Renal cortex interstitium (tissue), 11 donors: ENCODE measurements at regions not wholly inside any gene's neighbourhood (a gene's known extent, or its start where the extent isn't known, plus 50 kb on each side); places are given as distances from the start of the nearest gene placed in this dataset.

Experiments
- DNase-seq, 11 donors: peaks; one replicate each; pipeline ENCODE4 v3.0.0-alpha.2; 2013; ENCODE audit warnings: low read depth in 9 of 11, low spot score in 4 of 11; ENCODE audit errors: extremely low read depth in 1 of 11

DNA sequence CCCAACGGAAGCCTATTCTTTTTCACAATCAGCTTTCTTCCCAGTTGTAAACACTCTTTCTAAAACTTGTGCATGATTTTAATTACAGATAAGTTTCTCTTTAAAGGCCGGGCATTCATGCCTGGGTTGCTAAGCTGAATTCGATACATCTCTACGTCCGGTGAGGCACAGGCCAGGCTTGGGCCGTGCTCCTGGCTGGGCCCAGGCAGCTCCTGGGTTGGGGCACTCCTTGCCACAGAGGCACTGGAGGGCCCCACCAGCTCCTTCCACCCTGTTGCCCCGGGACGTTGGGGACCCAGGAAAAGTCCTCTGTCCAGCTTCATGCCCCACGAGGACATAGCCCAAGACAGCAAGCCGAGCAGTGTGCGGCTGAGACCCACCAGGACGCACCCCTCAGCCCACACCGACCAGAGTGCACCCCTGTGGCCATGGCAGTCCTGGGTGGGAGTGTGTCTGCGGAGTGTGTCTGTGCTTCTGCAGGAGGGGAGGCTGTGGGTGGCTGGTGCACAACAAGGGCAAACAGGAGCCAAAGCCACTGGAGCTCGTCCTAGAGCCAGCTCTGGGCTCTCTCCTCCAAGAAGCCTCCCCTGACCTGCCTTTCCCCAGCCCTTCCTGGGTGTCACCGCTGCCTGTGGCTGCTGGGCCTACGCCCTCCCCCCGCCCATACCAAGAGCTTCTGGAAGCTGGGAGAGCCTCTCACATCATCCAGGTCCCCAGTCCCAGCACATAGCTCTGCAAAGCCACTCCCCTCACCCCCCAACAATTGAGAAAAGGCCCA is 128.0 kb upstream of the NKX1-1 start:
- DNase-seq, result no peak

DNA sequence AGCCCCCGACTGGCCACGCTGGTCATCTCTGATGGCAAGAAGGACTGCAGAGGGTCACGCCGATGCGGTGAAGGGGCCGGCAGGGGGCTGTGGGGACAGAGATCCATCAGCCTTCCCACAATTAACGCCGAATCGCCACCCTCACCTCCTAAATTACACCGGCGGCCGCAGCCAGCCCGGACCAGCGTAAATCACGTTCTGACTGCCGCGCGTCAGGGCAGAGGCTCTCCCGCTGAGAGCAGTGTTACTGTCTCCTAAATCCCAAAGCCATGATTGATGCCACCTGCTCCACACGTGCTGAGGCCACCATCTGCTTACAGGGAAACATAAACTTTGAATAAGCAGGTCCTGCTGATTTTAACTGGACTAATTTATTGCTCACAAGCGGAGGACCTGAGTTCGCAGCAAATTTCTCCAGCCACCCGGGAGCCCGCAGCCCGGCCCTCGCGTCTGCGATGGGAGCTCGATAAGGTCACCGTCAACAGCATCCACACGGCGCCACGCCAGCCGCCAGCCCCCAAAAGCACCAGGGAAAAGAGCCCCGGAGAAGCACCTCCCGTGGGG is 127.3 kb upstream of the NKX1-1 start:
- DNase-seq, result peak in 8 of 11 donors; percentile 49 to 82 (median 68)

DNA sequence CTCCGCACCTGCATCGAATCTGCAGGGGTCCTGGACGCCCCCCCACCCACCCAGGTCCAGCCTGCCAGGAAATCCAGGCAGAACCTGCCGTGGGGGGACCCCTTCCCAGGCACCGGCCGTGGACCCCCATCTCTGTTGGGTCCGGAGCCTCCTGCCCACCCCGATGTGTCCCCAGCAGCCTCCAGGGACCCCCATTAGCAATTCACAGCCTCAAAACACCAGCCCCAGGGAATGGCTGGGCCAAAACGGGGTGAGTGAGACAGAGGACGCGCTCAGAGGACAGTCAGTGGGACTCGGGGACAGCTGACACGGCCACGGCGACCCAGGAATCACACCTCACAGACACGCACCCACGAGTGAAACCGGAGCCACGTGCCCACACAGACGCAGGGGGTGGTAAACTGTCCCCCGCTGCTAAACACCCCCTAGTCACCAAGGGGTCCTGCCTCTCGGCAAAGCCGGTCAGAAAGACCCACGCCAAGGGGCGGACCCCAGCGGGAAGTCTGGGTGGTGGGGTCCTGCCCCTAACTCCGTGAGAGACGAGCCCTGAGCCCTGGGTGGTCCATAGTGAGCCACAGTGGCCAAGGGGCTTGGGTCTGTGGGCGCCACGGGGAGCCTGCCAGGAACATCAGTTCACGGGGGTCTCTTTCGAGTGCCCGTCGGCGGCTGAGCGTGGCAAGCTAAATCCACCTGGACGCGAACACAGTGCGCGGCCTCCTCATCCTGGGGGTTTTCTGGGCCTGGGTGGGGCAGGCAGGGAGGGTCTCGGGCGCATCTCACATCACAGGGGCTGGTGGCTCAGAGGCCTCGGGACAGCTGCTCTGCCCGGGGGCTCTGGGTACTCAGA is 126.5 kb upstream of the NKX1-1 start:
- DNase-seq, result no peak

DNA sequence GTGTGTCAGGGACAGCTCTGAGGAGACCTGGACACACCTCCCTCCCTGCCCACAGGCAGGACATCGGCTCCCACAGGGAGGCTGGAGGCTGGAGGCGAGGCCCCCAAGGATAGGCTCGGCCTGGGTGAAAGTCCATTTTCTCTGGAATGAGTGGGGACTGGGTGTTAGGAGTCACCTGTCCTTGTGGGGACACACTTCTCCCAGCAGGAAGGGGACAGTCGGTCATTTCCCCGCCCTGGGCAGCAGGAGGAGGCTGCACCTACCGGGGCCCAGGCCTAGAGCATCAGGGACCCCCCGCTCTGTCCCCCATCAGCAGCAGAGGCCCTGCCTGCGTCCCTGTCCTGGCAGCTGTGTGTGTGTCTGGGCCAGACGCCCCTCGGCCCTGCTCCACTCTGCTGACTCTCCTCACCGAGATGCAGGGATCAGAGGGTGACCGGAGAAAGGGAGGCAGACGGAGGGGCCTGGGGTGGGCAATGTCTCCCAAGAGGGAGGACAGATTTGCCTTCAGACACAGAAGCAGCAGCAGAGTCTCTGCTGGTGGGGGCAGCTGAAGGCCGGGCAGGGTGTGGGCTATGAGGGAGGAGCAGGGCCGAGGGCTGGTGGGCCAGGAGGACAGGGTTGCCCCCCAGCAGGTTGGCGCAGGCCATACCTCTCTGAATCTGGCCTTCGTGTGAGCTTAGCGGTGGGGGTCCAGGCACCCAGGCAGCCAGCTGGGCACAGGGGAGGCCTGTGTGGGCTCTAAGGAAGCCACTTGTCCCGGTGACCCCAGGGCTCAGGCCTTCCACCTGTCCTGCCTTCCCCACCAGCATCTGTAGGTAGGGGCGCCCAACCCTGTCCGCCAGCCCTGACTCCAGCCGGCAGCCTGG is 125.7 kb upstream of the NKX1-1 start:
- no peak for DNase-seq

DNA sequence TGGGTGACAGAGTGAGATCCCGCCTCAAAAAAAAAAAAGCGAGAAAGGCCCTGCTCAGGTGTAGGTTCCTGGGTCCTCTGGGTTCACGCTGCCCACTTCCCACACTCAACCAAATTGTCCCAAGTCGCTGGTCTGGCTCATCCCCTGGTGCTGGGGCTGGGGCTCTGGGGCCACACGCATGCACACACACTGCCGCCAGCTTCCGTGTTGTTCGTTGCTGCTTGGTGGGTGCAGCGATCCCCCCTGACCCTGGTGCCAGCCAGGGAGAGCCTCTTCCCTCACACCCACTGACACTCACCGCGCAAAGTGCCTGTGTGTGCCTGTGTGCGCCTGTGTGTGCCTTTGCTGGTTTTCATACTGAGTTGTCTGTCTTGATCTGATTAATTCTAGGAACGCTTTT is 124.1 kb upstream of the NKX1-1 start:
- DNase-seq, result no peak

DNA sequence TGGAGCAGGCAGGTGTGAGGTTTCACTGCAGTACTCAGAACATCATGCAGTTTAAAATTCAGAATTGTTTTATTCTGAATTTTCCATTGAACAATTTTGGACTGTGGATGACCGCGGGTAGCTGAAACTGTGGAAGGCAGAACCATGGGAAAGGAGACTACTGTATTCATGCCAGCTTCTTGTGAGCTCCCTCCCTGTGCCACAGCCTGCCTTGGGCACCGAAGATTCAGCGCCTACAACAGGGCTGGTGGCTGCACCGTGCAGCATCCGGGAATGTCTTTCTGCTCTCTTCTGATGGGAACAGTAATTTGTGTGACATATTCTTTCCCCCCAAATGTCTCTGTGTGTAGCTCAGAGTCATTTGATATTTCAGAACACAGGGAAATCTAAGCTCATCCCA is 118.5 kb upstream of the NKX1-1 start:
- DNase-seq, result no peak

DNA sequence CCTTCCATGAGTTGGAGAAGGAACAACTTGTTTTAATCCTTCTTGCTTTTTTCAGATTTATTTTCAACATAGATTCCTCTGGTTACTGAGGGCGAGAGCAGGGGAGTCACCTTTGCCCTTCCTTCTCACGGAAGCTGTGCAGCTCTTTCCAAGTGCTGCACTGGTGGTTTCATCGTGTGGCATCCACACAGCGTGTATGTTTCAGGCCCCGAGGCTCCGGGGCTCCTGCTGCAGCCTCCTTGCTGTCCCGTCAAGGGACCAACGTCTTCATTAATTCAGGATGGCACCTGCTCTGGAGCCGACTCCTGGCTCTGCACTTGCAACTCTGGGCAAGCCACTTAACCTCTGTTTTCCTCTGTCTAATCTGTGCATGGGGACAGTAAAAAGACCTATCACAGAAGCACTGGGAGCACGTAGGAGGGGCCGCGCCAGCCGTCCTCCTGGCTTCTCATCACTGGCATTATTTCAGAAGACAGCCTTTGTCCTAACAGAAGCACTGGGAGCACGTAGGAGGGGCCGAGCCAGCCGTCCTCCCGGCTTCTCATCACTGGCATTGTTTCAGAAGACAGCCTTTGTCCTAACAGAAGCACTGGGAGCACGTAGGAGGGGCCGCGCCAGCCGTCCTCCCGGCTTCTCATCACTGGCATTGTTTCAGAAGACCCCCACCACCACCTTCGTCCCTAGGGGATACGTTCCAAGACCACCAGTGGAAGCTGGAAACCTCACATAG is 117.8 kb upstream of the NKX1-1 start:
- no peak for DNase-seq

DNA sequence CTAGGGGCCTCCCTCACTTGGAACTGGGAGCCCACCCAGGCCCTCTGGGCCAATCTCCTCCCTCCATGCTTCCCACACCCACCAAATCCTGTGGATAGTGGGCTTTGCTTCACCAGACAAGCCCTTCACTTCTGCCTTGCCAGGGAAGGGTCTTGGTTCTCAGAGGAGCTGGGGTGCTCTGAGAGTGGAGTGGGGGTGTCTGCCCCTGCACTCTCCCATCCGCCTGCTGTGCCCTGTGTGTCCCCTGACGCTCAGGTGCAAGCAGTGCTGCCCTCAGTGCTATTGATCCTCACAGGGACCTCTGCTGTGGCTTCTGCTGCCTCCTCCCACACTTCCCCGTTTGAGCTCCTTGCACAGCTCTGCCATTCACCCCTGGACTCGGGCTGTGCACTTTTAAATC is 117.3 kb upstream of the NKX1-1 start:
- DNase-seq, result no peak

DNA sequence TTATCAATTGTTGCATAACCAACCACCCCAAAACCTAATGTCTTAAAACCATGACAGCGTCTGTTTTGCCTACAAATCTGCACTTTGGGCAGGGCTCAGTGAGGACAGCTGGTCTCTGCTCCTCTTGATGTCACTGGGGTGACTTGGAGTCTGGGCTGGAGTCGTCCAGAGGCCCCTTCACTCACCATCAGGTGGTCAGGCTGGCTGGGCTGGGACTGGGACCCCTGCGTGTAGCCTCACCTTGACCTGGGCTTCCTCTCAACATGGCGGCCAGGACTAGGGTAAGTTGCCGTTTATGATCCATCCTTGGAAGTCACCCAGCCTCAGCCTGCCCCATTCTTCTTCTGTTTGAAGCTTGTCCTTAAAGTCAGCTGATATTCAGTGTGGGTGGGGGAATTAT is 116.8 kb upstream of the NKX1-1 start:
- no peak for DNase-seq

DNA sequence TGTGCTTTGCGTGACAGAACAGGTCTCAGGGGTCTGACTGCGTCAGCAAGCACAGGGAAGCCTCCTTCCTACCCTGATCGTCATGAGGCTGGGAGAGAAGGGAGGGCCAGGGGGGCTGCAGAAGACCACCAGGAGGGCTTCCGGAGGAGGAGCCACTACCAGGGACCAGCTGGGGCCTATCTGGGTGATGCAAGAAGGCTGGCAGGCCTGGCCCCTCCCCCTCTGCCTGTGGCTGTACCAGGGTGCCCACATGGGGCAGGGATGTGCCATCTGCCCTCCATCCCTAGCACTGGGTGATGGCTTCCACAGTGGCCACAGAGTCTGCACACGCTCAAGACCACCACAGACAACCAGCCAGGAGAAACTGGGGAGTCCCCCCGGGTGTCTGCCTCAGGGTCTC is 116.4 kb upstream of the NKX1-1 start:
- no peak for DNase-seq

DNA sequence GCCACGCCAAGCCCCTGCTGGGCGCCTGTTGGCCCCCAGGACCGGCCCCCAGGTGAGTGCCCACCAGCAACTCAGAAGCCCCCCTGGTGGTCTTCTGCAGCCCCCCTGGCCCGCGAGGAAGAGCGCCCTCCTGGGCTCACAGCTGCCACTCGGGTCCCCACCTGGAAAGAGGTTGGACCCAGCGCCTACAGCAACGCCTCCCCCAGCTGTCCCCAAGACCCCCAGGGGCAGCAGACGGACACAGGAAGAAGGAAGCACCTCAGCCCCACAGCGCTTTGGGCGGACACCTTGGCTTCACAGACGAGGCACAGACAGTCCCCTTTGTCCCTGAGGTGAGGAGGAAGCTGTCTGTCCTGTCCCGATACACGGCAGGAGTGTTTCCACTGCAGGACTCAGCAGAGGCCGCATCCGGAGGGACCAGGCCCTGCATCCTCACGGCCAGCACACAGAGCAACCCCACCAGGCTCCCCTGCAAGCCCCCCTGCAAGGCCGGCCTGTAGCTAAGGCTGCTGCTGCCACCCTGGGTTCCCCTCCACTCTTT is 115.6 kb upstream of the NKX1-1 start:
- DNase-seq, result no peak

DNA sequence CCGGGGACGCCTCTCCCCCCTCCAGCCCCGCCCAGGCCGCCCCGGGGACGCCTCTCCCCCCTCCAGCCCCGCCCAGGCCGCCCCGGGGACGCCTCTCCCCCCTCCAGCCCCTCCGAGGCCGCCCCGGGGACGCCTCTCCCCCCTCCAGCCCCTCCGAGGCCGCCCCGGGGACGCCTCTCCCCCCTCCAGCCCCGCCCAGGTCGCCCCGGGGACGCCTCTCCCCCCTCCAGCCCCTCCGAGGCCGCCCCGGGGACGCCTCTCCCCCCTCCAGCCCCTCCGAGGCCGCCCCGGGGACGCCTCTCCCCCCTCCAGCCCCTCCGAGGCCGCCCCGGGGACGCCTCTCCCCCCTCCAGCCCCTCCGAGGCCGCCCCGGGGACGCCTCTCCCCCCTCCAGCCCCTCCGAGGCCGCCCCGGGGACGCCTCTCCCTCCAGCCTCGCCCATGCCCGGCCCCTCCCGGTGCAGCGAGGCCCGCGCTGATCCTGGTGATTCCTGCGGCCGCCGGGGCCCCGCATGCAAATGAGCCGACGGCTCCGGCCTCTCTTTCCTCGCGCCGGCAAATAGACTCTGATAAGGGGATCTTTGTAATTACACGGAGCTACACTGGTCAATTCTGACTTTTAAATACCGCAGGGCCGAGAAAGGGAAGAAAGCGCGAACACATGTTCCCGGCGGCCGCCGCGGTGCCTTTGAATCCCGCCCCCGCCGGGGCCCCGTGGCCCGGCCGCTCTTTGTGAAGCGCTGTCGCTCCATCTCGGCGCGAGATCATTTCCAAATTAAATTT is 114.7 kb upstream of the NKX1-1 start:
- DNase-seq, result peak in 3 of 11 donors; percentile 13 to 40 (median 34)

DNA sequence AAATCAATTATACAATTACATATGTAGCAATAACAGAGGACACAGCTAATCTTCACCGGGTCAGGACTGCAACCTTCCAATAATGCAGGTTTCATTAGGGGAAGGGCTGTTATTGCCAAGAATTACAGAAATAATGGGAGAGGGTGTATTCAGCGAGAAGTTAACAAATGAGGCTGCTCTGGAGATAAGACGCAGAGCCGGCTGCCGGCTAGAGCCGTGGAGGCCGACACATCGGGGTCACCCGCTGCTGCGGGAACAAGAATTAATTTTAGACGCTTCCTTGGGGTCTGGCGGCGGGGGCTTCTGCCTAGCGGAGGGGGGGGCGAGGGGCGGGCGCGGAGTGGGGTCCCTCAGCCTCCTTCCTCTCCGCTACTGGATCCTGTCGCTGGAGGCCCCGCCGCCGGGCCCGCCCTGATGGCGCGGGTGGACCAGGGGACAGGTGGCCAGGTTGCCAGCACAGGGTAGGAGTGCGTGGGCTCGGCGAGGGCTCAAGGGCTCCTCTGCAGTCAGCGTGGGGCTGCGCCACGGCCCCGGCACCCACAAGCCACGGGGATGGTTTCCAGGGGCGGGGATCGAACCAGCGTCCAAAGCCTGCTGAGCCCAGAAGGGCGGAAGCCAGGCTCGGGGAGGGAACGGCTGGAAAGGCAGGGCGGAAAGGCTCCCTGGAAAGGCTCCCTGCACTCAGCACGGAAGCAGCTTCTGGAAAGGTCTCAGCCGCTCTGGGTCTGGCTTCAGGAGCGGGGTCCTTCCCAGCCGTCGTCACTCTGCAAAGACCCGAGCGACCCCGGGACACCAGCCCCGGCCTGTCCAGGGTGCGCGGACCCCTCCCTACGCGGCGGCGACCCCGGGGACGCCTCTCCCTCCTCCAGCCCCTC is 113.8 kb upstream of the NKX1-1 start:
- DNase-seq, result no peak

DNA sequence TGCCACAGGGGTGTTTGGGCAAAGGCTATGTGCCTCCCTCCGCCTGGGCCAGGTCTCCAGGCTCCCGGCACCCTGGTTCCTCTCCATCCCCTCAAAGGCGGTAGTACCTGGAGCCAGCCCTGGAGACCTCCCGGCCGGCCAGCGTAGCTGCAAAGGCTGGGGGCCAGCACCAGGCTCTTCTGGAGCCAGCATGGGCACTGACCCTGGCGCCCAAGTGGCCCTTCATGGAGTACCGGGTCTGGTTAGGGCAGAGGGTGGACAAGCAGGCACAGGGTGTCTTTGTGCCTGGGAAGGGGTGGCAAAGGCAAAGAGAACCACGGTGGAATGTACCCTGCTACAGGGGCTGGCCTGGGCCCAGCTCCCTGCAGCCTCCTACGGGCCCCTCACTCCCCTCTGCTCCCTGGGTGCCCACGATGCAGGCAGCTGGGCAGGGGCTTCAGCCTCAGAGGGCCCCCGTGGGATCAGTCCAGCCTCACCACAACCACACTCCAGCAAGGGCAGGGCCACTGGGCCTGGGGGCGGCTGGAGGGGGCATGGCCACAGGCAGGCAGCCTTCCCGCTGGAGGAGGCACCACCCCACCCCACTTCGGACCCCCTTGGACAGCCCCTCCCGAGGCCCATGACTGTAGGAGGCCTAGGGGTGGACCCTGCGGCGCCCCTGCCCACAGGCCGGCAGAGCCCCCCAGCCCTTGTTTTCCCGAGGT is 112.9 kb upstream of the NKX1-1 start:
- DNase-seq, result no peak

DNA sequence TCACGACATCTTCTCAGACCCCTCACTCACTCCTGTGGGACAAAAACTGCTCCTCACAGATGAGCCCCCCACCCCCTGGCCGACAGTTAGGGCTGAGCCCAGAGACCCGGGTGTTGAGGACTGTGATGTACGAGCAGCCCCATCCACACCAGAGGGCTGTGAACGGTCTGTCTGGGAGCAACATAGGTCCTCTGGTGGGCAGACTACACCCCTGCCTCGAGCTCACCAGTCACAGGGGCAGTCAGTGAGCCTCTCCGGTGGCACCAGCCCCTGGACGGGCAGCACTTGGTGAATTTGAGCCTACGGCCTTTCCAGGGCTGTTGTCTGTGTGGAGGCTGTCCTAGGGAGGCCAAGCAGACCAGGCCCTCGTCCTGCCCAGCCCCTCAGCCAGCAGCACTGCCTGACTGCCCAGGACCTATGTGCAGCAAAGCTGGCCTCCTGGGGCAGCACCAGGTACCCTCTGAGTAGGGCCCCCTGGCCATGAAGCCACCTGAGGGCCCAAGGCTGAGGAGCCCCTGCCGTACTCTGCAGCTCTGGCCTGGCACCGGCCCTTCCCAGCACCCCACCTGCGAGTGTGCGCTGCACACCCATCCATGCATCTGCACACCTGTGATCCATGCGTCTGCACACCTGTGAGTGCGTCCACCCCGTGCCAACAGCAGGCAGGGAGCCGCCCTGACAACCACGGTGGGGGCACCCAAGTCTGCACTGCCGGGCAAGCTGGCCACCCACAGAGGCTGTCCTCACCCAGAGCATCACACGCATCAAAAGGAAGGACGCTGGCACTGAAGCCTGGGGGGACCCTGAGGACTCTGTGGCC is 111.6 kb upstream of the NKX1-1 start:
- DNase-seq, result no peak
